ENCODE measurements at regions not wholly inside any gene's neighbourhood (a gene's known extent, or its start where the extent isn't known, plus 50 kb on each side); places are given as distances from the start of the nearest gene placed in this dataset.
"Not testable (repeated sequence)": the region's sequence is repeated elsewhere in the genome, so short reads cannot be mapped to it uniquely, and the experiment has no call there.

GRCh38 chr6:21710908-21711627 is 117.5 kb downstream of the SOX4 start:
- ATAC-seq: no peak

GRCh38 chr6:21712213-21712612 is 118.7 kb downstream of the SOX4 start:
- no peak for ATAC-seq

- no peak for ATAC-seq
Observed at GRCh38 chr6:21713481-21713880, 119.9 kb downstream of the SOX4 start.

- no peak for ATAC-seq
Observed at GRCh38 chr6:21715180-21715579, 121.6 kb downstream of the SOX4 start.

GRCh38 chr6:21722510-21722909 is 129.0 kb downstream of the SOX4 start:
- ATAC-seq: no peak

- no peak for ATAC-seq
Observed at GRCh38 chr6:21726676-21727075, 133.1 kb downstream of the SOX4 start.

- no peak for ATAC-seq
Observed at GRCh38 chr6:21728141-21728540, 134.6 kb downstream of the SOX4 start.

GRCh38 chr6:21729431-21729830 is 135.9 kb downstream of the SOX4 start:
- ATAC-seq: no peak

GRCh38 chr6:21730533-21730932 is 137.0 kb downstream of the SOX4 start:
- no peak for ATAC-seq

- ATAC-seq: peak; percentile 26
Observed at GRCh38 chr6:21731411-21732031, 138.0 kb downstream of the SOX4 start.

GRCh38 chr6:21732032-21732730 is 138.6 kb downstream of the SOX4 start:
- not testable (repeated sequence) for ATAC-seq

GRCh38 chr6:21732731-21733130 is 139.2 kb downstream of the SOX4 start:
- ATAC-seq: no peak

- ATAC-seq: no peak
Observed at GRCh38 chr6:21733311-21733710, 139.8 kb downstream of the SOX4 start.

GRCh38 chr6:21734204-21734603 is 140.7 kb downstream of the SOX4 start:
- ATAC-seq: no peak

- no peak for ATAC-seq
Observed at GRCh38 chr6:21738180-21739094, 144.9 kb downstream of the SOX4 start.

- ATAC-seq: no peak
Observed at GRCh38 chr6:21739241-21739640, 145.7 kb downstream of the SOX4 start.

GRCh38 chr6:21739838-21740237 is 146.3 kb downstream of the SOX4 start:
- ATAC-seq: no peak

- no peak for ATAC-seq
Observed at GRCh38 chr6:21740376-21741124, 147.0 kb downstream of the SOX4 start.

- no peak for ATAC-seq
Observed at GRCh38 chr6:21741221-21742109, 147.9 kb downstream of the SOX4 start.

- ATAC-seq: peak; percentile 77
Observed at GRCh38 chr6:21742238-21742660, 148.7 kb downstream of the SOX4 start.

GRCh38 chr6:21744331-21744730 is 150.8 kb downstream of the SOX4 start:
- ATAC-seq: no peak

Measured in esophagus mucosa (tissue), 1 donor.